ENCODE measurements at regions not wholly inside any gene's neighbourhood (a gene's known extent, or its start where the extent isn't known, plus 50 kb on each side); places are given as distances from the start of the nearest gene placed in this dataset.
A peak's percentile ranks its signal among the peaks of the same experiment; 100 is the strongest.
"Not testable (repeated sequence)": the region's sequence is repeated elsewhere in the genome, so short reads cannot be mapped to it uniquely, and the experiment has no call there.

DNA sequence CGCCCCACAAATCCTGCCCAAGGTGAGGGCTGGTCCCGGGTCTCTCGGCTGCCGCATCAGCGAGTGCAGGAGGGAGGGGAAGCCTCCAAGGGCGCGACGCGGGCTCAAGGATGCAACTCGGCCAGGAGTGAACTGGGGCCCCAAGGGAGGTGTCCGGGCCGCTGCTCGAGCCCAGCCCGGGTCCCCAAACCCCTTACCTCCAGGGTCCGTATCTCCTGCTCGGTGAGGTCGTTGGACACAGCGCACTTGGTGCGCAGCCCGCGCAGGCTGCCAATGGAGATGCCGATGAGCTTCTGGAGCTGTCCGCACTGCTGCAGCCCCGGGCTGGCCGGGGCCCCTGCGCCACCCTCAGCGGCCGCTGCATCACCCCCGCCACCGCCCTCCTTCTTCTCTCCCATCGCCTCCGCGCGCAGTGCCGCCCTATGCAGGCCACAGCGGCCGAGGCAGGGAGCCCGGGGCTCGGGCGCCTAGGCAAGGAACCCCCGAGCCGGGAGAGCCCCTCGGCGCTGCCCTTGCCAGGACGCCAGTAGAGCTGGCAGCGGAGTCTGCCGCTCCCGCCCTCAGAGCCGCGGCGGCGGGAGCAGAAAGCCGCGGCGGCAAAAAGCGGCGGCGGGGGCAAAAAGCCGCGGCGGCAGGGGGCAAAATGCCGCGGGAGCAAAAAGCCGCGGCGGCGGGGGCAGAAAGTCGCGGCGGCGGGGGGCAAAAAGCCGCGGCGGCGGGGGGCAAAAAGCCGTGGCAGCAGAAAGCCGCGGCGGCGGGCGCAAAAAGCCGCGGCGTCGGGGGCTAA lies 135.1 kb downstream of the ZNF92 start:
- CTCF ChIA-PET: interaction anchor here (0.8 to 0.9 kb wide), 3 partner anchors 11 to 889 kb away, joined by 3 read pairs; no protein-coding TSS in a partner anchor
- H3K27ac ChIP-seq (ENCODE audit: low read length in 2 of 2); H4K20me1 ChIP-seq (ENCODE audit: control insufficient read depth, insufficient read depth, low read length, poor library complexity, severe bottlenecking); H3K9me3 ChIP-seq (ENCODE audit: control extremely low read depth in 1 of 3, control insufficient read depth in 2 of 3, insufficient read depth in 1 of 3, low read length in 2 of 3); H3K4me1 Mint-ChIP-seq; H3K79me2 ChIP-seq (ENCODE audit: control insufficient read depth, insufficient read depth, low read length); H3K9me3 Mint-ChIP-seq (ENCODE audit: insufficient read depth); H3K27ac Mint-ChIP-seq; H3K36me3 ChIP-seq (replicated peaks in 1 of 2; ENCODE audit: control extremely low read depth in 1 of 2, control insufficient read depth in 1 of 2, extremely low read depth in 1 of 2, insufficient read depth in 2 of 2, low read length in 1 of 2); H3K4me3 Mint-ChIP-seq: not testable (repeated sequence)
- peaks cover 15% of the 10 kb centered on the region for H3K27me3 Mint-ChIP-seq
- intact Hi-C loops (cut with micrococcal nuclease): loop anchor here (10.0 kb wide), 2 partner anchors 64 to 124 kb away; no protein-coding TSS in a partner anchor
- POLR2A ChIA-PET: interaction anchor here (0.7 kb wide), 1 partner anchor 187 kb away, joined by 3 read pairs; no protein-coding TSS in a partner anchor
- Histone ChIP-seq H3K4me1 (ENCODE audit: control insufficient read depth in 2 of 2, insufficient read depth in 2 of 2, low read length in 2 of 2) (peaks cover 3 to 12% of the 10 kb centered on the region in 2 donors), H2AFZ (ENCODE audit: insufficient read depth, low read depth, low read length, poor library complexity, severe bottlenecking) (peak overlapping the region; percentile 82), H3K4me3 (ENCODE audit: control extremely low read depth in 1 of 5, extremely low read depth in 1 of 5, insufficient read depth in 1 of 5, low read depth in 2 of 5, low read length in 4 of 5) (peak overlapping the region in 4 of 5 experiments; percentile 54 to 69 (median 62)), H3K27me3 (replicated peaks in 1 of 4; ENCODE audit: control extremely low read depth in 1 of 4, control insufficient read depth in 3 of 4, insufficient read depth in 4 of 4, low read length in 3 of 4) (peaks cover 0 to 25% (median 15%) of the 10 kb centered on the region in 4 experiments), H3K9ac (ENCODE audit: low read length) (peak overlapping the region; percentile 78), H3K4me2 (replicated peaks; ENCODE audit: low read depth, low read length, poor library complexity, severe bottlenecking) (peak overlapping the region; percentile 86)
- peak; percentile 49 for DNase-seq
- ATAC-seq (ENCODE audit: low read depth): peak; percentile 17
- 1% methylated on average over 50 of the region's 85 CpGs for WGBS (ENCODE audit: insufficient coverage)

DNA sequence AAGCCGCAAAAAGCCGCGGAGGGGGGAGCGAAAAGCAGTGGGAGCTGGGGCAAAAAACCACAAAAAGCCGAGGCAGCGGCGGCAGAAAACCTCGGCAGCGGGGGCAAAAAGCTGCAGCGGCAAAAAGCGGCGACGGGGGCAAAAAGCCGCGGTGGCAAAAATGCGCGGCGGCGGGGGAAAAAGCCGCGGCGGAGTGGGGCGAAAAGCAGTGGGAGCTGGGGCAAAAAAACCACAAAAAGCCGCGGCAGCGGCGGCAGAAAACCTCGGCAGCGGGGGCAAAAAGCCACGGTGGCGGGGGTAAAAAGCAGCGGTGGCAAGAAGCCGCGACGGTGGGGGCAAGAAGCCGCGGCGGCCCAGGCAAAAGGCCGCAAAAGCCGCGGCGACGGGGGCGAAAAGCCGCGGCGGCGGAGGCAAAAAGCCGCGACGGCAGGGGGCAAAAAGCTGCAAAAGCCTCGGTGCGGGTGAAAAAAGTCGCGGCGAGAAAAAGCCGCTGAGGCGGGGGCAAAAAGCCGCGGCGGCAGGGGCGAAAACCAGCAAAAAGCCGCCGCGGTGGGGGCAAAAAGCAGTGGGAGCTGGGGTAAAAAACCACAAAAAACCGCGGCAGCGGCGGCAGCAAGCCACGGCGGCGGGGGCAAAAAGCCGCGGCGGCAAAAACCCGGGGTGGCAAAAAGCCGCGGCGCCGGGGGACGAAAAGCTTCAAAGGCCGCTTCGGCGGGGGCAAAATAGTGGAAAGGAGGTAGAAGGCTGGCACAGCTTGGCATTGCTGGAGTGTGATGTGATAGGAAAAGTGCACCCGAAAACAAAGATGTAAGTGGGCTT lies 135.9 kb downstream of the ZNF92 start:
- WGBS (ENCODE audit: insufficient coverage): under 1% methylated on average over 85 of the region's 85 CpGs
- no peak for ATAC-seq (ENCODE audit: low read depth)
- peak; percentile 67 for DNase-seq
- no peaks in the 10 kb centered on the region for H4K20me1 ChIP-seq (ENCODE audit: control insufficient read depth, insufficient read depth, low read length, poor library complexity, severe bottlenecking)
- peak overlapping the region; percentile 67 for H3K27ac Mint-ChIP-seq
- no peaks in the 10 kb centered on the region for H3K79me2 ChIP-seq (ENCODE audit: control insufficient read depth, insufficient read depth, low read length)
- peaks cover 0 to 7% (median 0%) of the 10 kb centered on the region in 3 donors for H3K9me3 ChIP-seq (ENCODE audit: control extremely low read depth in 1 of 3, control insufficient read depth in 2 of 3, insufficient read depth in 1 of 3, low read length in 2 of 3)
- H3K27me3 ChIP-seq (replicated peaks in 1 of 4; ENCODE audit: control extremely low read depth in 1 of 4, control insufficient read depth in 3 of 4, insufficient read depth in 4 of 4, low read length in 3 of 4): peaks cover 0 to 25% (median 17%) of the 10 kb centered on the region in 4 experiments
- intact Hi-C loops (cut with micrococcal nuclease): loop anchor here (10.0 kb wide), 2 partner anchors 65 to 125 kb away; no protein-coding TSS in a partner anchor
- H3K4me3 ChIP-seq (ENCODE audit: control extremely low read depth in 1 of 5, extremely low read depth in 1 of 5, insufficient read depth in 1 of 5, low read depth in 2 of 5, low read length in 4 of 5): peak overlapping the region in 4 of 5 experiments; percentile 54 to 69 (median 62)
- peaks cover 3 to 12% of the 10 kb centered on the region in 2 donors for H3K4me1 ChIP-seq (ENCODE audit: control insufficient read depth in 2 of 2, insufficient read depth in 2 of 2, low read length in 2 of 2)
- peak overlapping the region; percentile 86 for H3K4me2 ChIP-seq (replicated peaks; ENCODE audit: low read depth, low read length, poor library complexity, severe bottlenecking)
- H3K4me1 Mint-ChIP-seq: peaks cover 8% of the 10 kb centered on the region
- CTCF ChIA-PET: interaction anchor here (0.7 to 0.9 kb wide), 4 partner anchors 12 to 890 kb away, joined by 3 to 4 read pairs (median 3); no protein-coding TSS in a partner anchor
- peak overlapping the region; percentile 84 for H3K4me3 Mint-ChIP-seq
- no peak overlapping the region for H3K27ac ChIP-seq (ENCODE audit: low read length in 2 of 2)
- H3K36me3 ChIP-seq (replicated peaks in 1 of 2; ENCODE audit: control extremely low read depth in 1 of 2, control insufficient read depth in 1 of 2, extremely low read depth in 1 of 2, insufficient read depth in 2 of 2, low read length in 1 of 2): no peaks in the 10 kb centered on the region
- H3K9me3 Mint-ChIP-seq (ENCODE audit: insufficient read depth): no peaks in the 10 kb centered on the region
- H3K27me3 Mint-ChIP-seq: peaks cover 19% of the 10 kb centered on the region
- H2AFZ ChIP-seq (ENCODE audit: insufficient read depth, low read depth, low read length, poor library complexity, severe bottlenecking): peak overlapping the region; percentile 82
- TF ChIP-seq EZH2 (IDR thresholded peaks at IDR 0.05; ENCODE audit: borderline replicate concordance, insufficient read depth, low read depth, low read length, poor library complexity, severe bottlenecking): peak; percentile 97
- TF ChIP-seq, protein P1, sequence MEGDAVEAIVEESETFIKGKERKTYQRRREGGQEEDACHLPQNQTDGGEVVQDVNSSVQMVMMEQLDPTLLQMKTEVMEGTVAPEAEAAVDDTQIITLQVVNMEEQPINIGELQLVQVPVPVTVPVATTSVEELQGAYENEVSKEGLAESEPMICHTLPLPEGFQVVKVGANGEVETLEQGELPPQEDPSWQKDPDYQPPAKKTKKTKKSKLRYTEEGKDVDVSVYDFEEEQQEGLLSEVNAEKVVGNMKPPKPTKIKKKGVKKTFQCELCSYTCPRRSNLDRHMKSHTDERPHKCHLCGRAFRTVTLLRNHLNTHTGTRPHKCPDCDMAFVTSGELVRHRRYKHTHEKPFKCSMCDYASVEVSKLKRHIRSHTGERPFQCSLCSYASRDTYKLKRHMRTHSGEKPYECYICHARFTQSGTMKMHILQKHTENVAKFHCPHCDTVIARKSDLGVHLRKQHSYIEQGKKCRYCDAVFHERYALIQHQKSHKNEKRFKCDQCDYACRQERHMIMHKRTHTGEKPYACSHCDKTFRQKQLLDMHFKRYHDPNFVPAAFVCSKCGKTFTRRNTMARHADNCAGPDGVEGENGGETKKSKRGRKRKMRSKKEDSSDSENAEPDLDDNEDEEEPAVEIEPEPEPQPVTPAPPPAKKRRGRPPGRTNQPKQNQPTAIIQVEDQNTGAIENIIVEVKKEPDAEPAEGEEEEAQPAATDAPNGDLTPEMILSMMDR (IDR thresholded peaks at IDR 0.05): no peak
- POLR2A ChIA-PET: interaction anchor here (0.7 kb wide), 1 partner anchor 188 kb away, joined by 3 read pairs; no protein-coding TSS in a partner anchor
- H3K9ac ChIP-seq (ENCODE audit: low read length): peak overlapping the region; percentile 78

All from B cell (primary cell).